HEK293 (cell line): ENCODE measurements at regions not wholly inside any gene's neighbourhood (a gene's known extent, or its start where the extent isn't known, plus 50 kb on each side); places are given as distances from the start of the nearest gene placed in this dataset.

Experiments
- CTCF ChIA-PET: fragments of 350-600 bp; formaldehyde crosslinking; extraction: SDS; loops from one replicate; lab custom pipeline; 2021; ENCODE audit warnings: antibody characterized with exemption; lab: Yijun Ruan, JAX
- POLR2A ChIA-PET: fragments of 300-600 bp; formaldehyde crosslinking; extraction: SDS; loops from one replicate; lab custom pipeline; 2020; ENCODE audit warnings: antibody characterized with exemption, inconsistent platforms; lab: Yijun Ruan, JAX
- H3K27ac ChIP-seq: fragments of 200-500 bp; sonication (Bioruptor generic); 2 replicates; pipeline ENCODE4 v1.5.1; 2014; ENCODE audit warnings: low read depth, low read length, control low read depth, inconsistent platforms; ENCODE audit errors: extremely low read depth
- H3K36me3 ChIP-seq, 2 experiments: fragments of 200-500 bp in 1 of 2; sonication (Bioruptor generic) in 1 of 2; 1 replicate in 1 of 2; 2 replicates in 1 of 2; pipeline ENCODE4 v1.5.1; 2014 to 2017; ENCODE audit warnings: inconsistent platforms in 2 of 2, low read length in 2 of 2; ENCODE audit not compliant: control insufficient read depth in 2 of 2, insufficient read depth in 1 of 2
- H3K4me1 ChIP-seq: fragments of 200-500 bp; sonication (Bioruptor generic); 2 replicates; pipeline ENCODE4 v1.5.1; 2014; ENCODE audit warnings: mild to moderate bottlenecking, low read length, inconsistent platforms; ENCODE audit not compliant: control insufficient read depth, insufficient read depth
- H3K4me3 ChIP-seq: 2 replicates; pipeline ENCODE4 v1.5.1; 2011; ENCODE audit warnings: low read depth, mild to moderate bottlenecking, control low read depth, low read length, moderate library complexity
- H3K9me3 ChIP-seq: fragments of 200-500 bp; sonication (Bioruptor generic); 2 replicates; pipeline ENCODE4 v1.5.1; 2014; ENCODE audit warnings: low read depth, low read length, inconsistent platforms; ENCODE audit not compliant: control insufficient read depth, insufficient read depth
- OSR2 ChIP-seq: fragments of 450-650 bp; formaldehyde crosslinking; IDR thresholded peaks from 2 replicates; pipeline ENCODE4 v1.5.1; 2016; ENCODE audit warnings: missing biosample characterization, missing genetic modification characterization
- PRDM2 ChIP-seq: fragments of 450-650 bp; formaldehyde crosslinking; IDR thresholded peaks from 2 replicates; pipeline ENCODE4 v1.5.1; 2016; ENCODE audit warnings: missing biosample characterization, missing genetic modification characterization, borderline replicate concordance
- REPIN1 ChIP-seq: fragments of 450-650 bp; formaldehyde crosslinking; IDR thresholded peaks from 2 replicates; pipeline ENCODE4 v1.5.1; 2017; ENCODE audit warnings: missing biosample characterization, missing genetic modification characterization, low read depth
- ZBTB11 ChIP-seq: fragments of 450-650 bp; formaldehyde crosslinking; conservative IDR thresholded peaks from 2 replicates; pipeline ENCODE4 v1.5.1; 2016; ENCODE audit warnings: low read depth, missing biosample characterization, missing genetic modification characterization
- ZBTB26 ChIP-seq: fragments of 450-650 bp; formaldehyde crosslinking; optimal IDR thresholded peaks from 2 replicates; pipeline ENCODE3; 2016; ENCODE audit warnings: missing biosample characterization, mild to moderate bottlenecking, missing genetic modification characterization
- ZFP3 ChIP-seq: fragments of 450-650 bp; formaldehyde crosslinking; IDR thresholded peaks from 2 replicates; pipeline ENCODE4 v1.5.1; 2016; ENCODE audit warnings: low read depth, missing biosample characterization, missing genetic modification characterization
- ZNF114 ChIP-seq: fragments of 450-650 bp; formaldehyde crosslinking; IDR thresholded peaks from 2 replicates; pipeline ENCODE4 v1.5.0; 2017; ENCODE audit warnings: missing biosample characterization, missing genetic modification characterization
- ZNF311 ChIP-seq: fragments of 450-650 bp; formaldehyde crosslinking; IDR thresholded peaks from 2 replicates; pipeline ENCODE4 v1.5.1; 2017; ENCODE audit warnings: missing biosample characterization, missing genetic modification characterization, borderline replicate concordance
- ZNF37A ChIP-seq: fragments of 450-650 bp; IDR thresholded peaks from 2 replicates; pipeline ENCODE4 v1.5.1; 2018; ENCODE audit warnings: missing biosample characterization, missing genetic modification characterization
- ZNF549 ChIP-seq: fragments of 450-650 bp; IDR thresholded peaks from 2 replicates; pipeline ENCODE4 v1.5.1; 2018; ENCODE audit warnings: missing biosample characterization, missing genetic modification characterization, mild to moderate bottlenecking, inconsistent platforms, moderate library complexity
- ZNF610 ChIP-seq: fragments of 450-650 bp; formaldehyde crosslinking; IDR thresholded peaks from 2 replicates; pipeline ENCODE4 v1.5.1; 2016; ENCODE audit warnings: missing biosample characterization, missing genetic modification characterization, borderline replicate concordance
- ZNF677 ChIP-seq: fragments of 450-650 bp; IDR thresholded peaks from 2 replicates; pipeline ENCODE4 v1.5.0; 2018; ENCODE audit warnings: missing biosample characterization, mild to moderate bottlenecking, missing genetic modification characterization, moderate library complexity
- ZNF707 ChIP-seq: fragments of 450-650 bp; formaldehyde crosslinking; IDR thresholded peaks from 2 replicates; pipeline ENCODE4 v1.5.1; 2016; ENCODE audit warnings: missing biosample characterization, missing genetic modification characterization
- ZNF776 ChIP-seq: fragments of 450-650 bp; formaldehyde crosslinking; IDR thresholded peaks from 2 replicates; pipeline ENCODE4 v1.5.0; 2017; ENCODE audit warnings: missing biosample characterization, missing genetic modification characterization, borderline replicate concordance
- TF ChIP-seq, protein P1 (sequence below): fragments of 450-650 bp; formaldehyde crosslinking; IDR thresholded peaks from 2 replicates; pipeline ENCODE4 v1.5.1; 2016; ENCODE audit warnings: missing biosample characterization, missing genetic modification characterization
- TF ChIP-seq, protein P2 (sequence below): fragments of 450-650 bp; formaldehyde crosslinking; IDR thresholded peaks from 2 replicates; pipeline ENCODE4 v1.5.1; 2017; ENCODE audit warnings: missing biosample characterization, missing genetic modification characterization
- TF ChIP-seq, protein P3 (sequence below): fragments of 450-650 bp; formaldehyde crosslinking; IDR thresholded peaks from 2 replicates; pipeline ENCODE4 v1.5.1; 2016; ENCODE audit warnings: missing biosample characterization, missing genetic modification characterization

- CTCF ChIA-PET, result interaction anchor here (1.5 kb wide), 1 partner anchor 17 kb away, joined by 4 read pairs; no protein-coding TSS in a partner anchor
- Histone ChIP-seq H3K4me3 (no peak overlapping the region), H3K4me1 (no peaks in the 10 kb centered on the region), H3K27ac (no peak overlapping the region), H3K36me3 (no peaks in the 10 kb centered on the region), H3K9me3 (no peaks in the 10 kb centered on the region)
- POLR2A ChIA-PET, result no interaction called here
- no peak for TF ChIP-seq REPIN1
- no peak for TF ChIP-seq ZNF677 (tag by site-specific recombination)
- TF ChIP-seq ZNF37A (tag by site-specific recombination), result no peak
- TF ChIP-seq, protein P1, sequence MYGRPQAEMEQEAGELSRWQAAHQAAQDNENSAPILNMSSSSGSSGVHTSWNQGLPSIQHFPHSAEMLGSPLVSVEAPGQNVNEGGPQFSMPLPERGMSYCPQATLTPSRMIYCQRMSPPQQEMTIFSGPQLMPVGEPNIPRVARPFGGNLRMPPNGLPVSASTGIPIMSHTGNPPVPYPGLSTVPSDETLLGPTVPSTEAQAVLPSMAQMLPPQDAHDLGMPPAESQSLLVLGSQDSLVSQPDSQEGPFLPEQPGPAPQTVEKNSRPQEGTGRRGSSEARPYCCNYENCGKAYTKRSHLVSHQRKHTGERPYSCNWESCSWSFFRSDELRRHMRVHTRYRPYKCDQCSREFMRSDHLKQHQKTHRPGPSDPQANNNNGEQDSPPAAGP (tag by site-specific recombination), result no peak
- TF ChIP-seq ZNF707 (tag by site-specific recombination), result no peak
- TF ChIP-seq ZFP3, result no peak
- TF ChIP-seq ZNF311 (tag by site-specific recombination), result no peak
- no peak for TF ChIP-seq ZNF549
- no peak for TF ChIP-seq ZNF776 (tag by site-specific recombination)
- no peak for TF ChIP-seq PRDM2 (tag by site-specific recombination)
- TF ChIP-seq ZBTB26, result no peak
- no peak for TF ChIP-seq OSR2 (tag by site-specific recombination)
- TF ChIP-seq, protein P2, sequence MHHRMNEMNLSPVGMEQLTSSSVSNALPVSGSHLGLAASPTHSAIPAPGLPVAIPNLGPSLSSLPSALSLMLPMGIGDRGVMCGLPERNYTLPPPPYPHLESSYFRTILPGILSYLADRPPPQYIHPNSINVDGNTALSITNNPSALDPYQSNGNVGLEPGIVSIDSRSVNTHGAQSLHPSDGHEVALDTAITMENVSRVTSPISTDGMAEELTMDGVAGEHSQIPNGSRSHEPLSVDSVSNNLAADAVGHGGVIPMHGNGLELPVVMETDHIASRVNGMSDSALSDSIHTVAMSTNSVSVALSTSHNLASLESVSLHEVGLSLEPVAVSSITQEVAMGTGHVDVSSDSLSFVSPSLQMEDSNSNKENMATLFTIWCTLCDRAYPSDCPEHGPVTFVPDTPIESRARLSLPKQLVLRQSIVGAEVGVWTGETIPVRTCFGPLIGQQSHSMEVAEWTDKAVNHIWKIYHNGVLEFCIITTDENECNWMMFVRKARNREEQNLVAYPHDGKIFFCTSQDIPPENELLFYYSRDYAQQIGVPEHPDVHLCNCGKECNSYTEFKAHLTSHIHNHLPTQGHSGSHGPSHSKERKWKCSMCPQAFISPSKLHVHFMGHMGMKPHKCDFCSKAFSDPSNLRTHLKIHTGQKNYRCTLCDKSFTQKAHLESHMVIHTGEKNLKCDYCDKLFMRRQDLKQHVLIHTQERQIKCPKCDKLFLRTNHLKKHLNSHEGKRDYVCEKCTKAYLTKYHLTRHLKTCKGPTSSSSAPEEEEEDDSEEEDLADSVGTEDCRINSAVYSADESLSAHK (tag by site-specific recombination), result no peak
- no peak for TF ChIP-seq ZNF114 (tag by site-specific recombination)
- no peak for TF ChIP-seq ZBTB11 (tag by site-specific recombination)
- TF ChIP-seq ZNF610 (tag by site-specific recombination), result no peak
- TF ChIP-seq, protein P3, sequence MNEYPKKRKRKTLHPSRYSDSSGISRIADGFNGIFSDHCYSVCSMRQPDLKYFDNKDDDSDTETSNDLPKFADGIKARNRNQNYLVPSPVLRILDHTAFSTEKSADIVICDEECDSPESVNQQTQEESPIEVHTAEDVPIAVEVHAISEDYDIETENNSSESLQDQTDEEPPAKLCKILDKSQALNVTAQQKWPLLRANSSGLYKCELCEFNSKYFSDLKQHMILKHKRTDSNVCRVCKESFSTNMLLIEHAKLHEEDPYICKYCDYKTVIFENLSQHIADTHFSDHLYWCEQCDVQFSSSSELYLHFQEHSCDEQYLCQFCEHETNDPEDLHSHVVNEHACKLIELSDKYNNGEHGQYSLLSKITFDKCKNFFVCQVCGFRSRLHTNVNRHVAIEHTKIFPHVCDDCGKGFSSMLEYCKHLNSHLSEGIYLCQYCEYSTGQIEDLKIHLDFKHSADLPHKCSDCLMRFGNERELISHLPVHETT (tag by site-specific recombination), result no peak
These were observed 72.7 kb downstream of the ZNF621 start for GRCh38 chr3:40597441-40597840.
